HG03354 (cell line): ENCODE measurements at regions not wholly inside any gene's neighbourhood (a gene's known extent, or its start where the extent isn't known, plus 50 kb on each side); places are given as distances from the start of the nearest gene placed in this dataset.

Source experiments
- ATAC-seq: cut with Tn5 transposase; IDR thresholded peaks from one replicate; pipeline ENCODE4 v1.9.1; 2021; ENCODE audit warnings: mild to moderate bottlenecking; ENCODE audit not compliant: unreplicated experiment, poor library complexity, severe bottlenecking

GRCh38 chr3:116977441-116977840 is 267.9 kb downstream of the TUSC7 start:
- no peak for ATAC-seq

- ATAC-seq: no peak
Measured at GRCh38 chr3:116980099-116980498, 270.5 kb downstream of the TUSC7 start.

GRCh38 chr3:116981089-116981488 is 271.5 kb downstream of the TUSC7 start:
- ATAC-seq: no peak

GRCh38 chr3:116984301-116984700 is 274.7 kb downstream of the TUSC7 start:
- ATAC-seq: no peak

- ATAC-seq: no peak
Measured at GRCh38 chr3:116994351-116994879, 284.8 kb downstream of the TUSC7 start.

- ATAC-seq: no peak
Measured at GRCh38 chr3:117003501-117003900, 293.9 kb downstream of the TUSC7 start.

GRCh38 chr3:117005274-117005673 is 295.7 kb downstream of the TUSC7 start:
- ATAC-seq: no peak

- no peak for ATAC-seq
Measured at GRCh38 chr3:117005911-117006522, 296.4 kb downstream of the TUSC7 start.

- no peak for ATAC-seq
Measured at GRCh38 chr3:117010318-117010717, 300.7 kb downstream of the TUSC7 start.

- no peak for ATAC-seq
Measured at GRCh38 chr3:117011687-117012250, 302.2 kb downstream of the TUSC7 start.

GRCh38 chr3:117016378-117016777 is 306.8 kb downstream of the TUSC7 start:
- ATAC-seq: no peak

- ATAC-seq: peak; percentile 62
Measured at GRCh38 chr3:117017135-117017894, 307.7 kb downstream of the TUSC7 start.

- ATAC-seq: no peak
Measured at GRCh38 chr3:117018655-117019054, 309.1 kb downstream of the TUSC7 start.

- peak; percentile 79 for ATAC-seq
Measured at GRCh38 chr3:117019082-117019713, 309.6 kb downstream of the TUSC7 start.

- no peak for ATAC-seq
Measured at GRCh38 chr3:117026401-117026800, 316.8 kb downstream of the TUSC7 start.

- no peak for ATAC-seq
Measured at GRCh38 chr3:117035745-117036144, 326.2 kb downstream of the TUSC7 start.

GRCh38 chr3:117036259-117036799 is 326.8 kb downstream of the TUSC7 start:
- no peak for ATAC-seq

- no peak for ATAC-seq
Measured at GRCh38 chr3:117045143-117045542, 335.6 kb downstream of the TUSC7 start.

GRCh38 chr3:117047951-117048705 is 338.5 kb downstream of the TUSC7 start:
- no peak for ATAC-seq
